Stimulated activated CD4-positive, alpha-beta T cell treated with anti-CD3 and anti-CD28 coated beads, TNF-alpha, amount 100 ng/mL, for 24 hours (primary cell): ENCODE measurements at regions not wholly inside any gene's neighbourhood (a gene's known extent, or its start where the extent isn't known, plus 50 kb on each side); places are given as distances from the start of the nearest gene placed in this dataset.
"Not testable (repeated sequence)": the region's sequence is repeated elsewhere in the genome, so short reads cannot be mapped to it uniquely, and the experiment has no call there.

Experiments used
- DNase-seq, 3 experiments: peaks; one replicate each; pipeline ENCODE4 v3.0.0-alpha.2; 2020; ENCODE audit warnings: low read depth in 3 of 3

DNA sequence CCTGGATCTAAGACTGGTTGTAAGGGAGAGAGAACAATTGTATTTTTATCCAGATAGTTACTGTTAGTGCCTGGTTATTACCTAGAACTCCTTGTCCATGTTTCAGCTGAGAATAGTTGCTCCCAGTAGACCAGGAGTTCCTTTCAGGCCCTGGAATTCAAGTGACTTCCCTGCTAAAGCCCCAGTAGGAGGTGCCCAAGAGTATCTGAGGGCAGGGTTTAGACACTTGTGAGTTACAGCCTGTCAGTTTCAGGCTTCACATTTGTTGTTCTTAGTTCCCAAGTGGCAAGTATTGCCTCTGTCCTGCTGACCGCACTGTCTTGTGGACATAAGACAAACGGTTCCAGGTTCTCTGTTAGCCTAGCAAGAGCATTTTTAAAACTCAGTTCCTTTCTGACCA lies 743.9 kb upstream of the SEMA6A start:
- DNase-seq: no peak

DNA sequence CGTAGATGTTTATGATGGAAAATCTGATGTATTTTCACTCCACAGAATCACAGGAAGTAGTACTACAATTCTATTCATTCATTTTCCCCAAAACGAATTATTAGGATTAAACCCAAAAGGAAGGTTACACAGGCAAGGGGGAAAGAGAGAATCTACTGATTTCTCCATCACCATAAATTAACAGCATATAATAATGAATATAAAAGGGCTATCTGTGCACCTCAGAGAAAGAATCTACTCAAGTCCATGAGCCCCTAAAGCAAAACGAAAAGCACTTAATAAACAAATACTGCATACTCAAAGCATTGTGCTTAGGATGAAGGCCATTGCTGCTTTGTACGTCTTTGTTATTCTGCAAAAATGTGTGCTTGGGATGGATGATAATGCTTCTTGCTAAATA lies 740.5 kb upstream of the SEMA6A start:
- no peak for DNase-seq

DNA sequence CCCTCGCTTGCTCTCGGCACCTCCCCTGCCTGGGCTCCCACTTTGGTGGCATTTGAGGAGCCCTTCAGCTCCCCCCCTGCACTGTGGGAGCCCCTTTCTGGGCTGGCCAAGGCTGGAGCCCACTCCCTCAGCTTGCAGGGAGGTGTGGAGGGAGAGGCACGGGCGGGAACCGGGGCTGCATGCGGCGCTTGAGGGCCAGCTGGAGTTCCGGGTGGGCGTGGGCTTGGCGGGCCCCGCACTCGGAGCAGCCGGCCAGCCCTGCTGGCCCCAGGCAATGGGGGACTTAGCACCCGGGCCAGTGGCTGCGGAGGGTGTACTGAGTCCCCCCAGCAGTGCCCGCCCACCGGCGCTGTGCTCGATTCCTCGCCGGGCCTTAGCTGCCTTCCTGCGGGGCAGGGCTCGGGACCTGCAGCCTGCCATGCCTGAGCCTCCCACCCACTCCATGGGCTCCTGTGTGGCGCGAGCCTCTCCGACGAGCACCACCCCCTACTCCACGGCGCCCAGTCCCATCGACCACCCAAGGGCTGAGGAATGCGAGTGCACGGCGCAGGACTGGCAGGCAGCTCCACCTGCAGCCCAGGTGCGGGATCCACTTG lies 730.0 kb upstream of the SEMA6A start:
- DNase-seq: not testable (repeated sequence)

DNA sequence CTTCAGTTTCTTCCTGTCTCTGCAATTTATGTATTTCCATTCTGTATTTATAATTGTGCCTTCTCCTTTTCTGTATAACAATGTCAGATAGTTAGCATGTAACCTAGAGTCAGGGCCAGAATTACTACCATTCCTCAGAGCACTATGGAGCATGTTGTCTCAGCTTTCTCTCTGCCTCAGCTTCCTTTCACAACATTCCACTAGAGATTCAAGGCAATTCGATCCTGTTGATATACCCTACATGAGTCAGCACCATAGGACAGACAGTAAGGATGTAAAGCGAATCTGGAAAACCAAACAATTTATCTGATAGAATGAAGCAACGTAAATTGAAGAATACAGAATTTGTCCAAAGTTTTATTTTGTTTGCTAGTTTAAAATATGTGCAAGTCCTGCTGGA lies 728.3 kb upstream of the SEMA6A start:
- DNase-seq: no peak

DNA sequence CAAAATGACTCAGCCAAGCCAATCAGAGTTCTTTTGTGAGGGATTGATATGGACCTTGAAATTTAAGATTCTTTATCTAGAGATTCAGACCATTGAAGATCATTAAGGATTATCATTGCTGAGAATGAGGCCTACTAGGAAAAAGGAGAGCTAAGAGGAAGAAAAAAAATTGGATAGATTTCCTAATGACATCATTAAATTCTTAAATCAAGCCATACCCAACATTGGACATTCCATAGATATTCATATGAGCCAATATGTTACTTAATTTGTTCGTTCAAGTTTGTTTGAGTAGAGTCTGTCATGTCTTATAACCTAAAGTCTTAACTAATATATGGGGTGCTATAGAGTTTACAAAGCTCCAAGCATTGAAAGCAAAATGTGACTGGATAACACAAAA lies 727.9 kb upstream of the SEMA6A start:
- DNase-seq: no peak

DNA sequence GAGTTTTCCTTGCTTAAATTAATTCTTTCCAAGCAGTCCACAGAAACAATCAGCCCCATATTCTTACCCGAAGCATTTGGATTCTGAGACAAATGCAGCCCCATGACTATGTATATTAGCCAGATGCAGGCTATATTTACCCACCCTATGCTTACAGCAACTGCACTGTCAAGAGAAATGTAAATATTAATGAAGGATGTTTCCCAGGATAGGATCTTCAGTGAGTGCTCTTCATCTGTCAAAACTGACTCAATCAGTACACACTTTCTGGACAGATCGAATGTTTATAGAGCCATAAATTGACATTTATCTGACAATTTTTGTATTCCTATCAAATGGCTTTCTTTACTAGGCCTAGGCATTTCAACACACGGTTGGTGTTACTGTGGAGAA lies 725.3 kb upstream of the SEMA6A start:
- DNase-seq: no peak

DNA sequence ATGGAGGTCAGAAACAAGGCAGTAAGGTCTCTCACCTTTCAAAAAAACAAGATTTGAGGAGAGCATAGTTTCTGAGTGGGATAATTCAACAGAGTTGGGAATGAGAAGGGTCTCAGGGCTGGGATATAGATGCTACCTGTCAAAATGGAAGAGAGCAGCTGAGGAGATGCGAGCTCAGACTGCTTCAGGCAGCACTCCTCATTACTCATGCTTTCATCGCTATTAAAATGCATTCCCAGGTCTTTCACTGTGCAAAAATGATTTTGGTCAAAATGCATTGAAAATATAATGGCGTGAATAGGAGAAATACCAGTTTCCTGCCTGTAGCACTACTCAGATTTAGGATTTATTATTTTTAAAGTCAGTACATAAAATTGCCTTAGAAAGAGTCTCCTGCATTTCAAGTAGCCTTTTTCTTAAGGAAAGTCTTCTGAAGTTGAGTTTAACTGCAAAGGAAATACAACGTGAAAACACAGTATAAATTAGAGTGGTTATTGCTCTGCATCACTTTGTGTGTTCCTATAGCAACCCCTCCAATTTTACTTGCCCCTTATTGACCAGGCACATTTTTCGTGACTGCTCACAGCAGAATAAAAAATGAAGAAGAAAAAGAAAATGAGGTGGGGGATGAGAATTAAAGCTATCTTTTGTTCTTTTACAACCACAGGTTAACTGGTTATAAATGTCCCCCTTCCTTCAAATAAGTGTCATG lies 724.8 kb upstream of the SEMA6A start:
- no peak for DNase-seq

DNA sequence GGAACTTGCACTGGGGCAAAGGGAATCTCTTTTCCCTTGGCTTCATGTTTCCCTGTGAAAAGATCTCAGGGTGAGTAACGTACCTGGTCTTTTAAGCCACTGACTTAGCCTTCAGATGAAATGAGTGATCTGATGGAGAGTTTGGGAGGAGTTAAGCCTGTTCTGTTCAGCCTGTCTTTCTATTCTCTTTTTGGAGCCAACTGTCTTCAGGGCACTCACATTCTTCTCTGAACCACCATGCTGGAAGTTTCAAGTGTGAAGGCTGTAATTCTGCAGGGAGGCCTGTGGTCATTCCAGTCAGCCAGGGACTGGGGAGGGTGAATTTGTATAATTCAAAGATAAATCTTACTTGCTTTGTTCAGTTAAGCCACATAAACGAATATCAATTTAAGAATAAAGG lies 722.2 kb upstream of the SEMA6A start:
- DNase-seq: no peak

DNA sequence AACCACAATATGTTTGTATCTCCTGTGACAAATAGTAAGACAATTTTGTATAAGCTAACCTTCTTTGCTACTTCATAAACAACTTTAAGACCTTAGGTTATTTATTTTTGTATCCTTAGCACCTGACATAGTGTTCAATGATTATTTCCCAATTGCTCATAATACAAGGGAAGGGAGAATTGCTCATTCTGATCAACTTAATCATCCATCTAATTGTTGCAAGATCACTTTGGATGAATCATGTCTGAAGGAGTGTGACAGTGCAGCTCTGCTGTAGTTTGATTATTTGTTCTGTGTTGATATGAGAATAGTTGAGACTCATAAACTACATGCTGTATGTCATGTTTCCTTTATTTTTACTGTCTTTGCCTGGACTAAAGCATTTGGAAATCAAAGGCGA lies 721.3 kb upstream of the SEMA6A start:
- DNase-seq: no peak

DNA sequence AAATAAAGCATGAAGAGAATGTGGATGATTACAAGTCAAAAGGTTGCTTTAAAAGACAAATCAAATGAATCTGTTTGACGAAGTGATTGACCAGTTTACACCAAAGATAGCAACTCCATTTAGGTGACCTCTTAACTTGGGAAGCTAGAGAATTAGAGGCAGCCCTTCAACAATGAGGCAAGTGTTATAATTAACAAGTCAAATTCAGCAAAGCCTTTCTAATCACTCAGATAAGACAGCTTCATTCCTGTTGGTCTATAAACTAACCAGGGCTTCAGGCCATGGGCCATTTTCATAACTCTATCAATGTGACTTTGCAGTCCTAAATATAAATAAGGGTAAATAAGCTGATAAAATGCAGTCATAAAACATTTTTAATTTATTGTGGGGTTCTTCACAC lies 712.2 kb upstream of the SEMA6A start:
- no peak for DNase-seq

DNA sequence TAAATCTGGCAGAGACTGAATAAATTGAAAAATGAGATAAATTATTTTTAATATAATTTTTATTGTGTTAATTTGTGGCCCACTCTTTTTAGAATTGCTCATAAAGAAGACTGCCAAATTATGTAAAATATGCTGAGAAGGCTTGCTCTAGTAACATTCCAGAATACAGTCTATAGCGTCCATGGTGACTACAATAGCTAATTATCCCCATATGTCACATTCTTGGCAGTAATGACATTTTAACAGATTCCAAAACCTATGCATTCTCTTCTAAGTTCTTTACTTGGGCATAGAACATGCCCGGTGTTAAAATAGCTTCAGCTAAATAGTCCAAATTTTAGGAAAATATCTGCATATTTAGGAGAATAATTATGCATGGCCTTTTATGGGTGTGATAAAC lies 697.0 kb upstream of the SEMA6A start:
- DNase-seq: no peak

DNA sequence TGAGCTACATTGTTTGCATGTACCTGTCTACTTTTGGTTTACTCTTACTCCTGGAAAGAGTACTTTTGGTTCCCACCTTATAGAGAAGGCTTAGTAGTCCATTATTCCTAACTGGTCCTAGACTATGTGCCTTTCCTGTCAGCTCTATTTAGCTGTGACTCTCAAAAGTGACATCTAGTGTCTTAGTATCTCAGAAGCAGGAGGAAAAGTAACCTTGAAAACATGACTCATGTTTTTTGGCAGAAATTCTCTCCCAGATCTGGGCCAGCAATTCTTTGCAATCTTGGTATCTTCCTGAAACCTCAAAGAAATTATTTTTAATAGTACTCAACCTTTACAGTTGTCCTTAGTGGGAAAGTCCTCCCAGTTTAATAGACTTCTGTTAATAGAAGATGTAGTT lies 691.7 kb upstream of the SEMA6A start:
- DNase-seq: no peak

DNA sequence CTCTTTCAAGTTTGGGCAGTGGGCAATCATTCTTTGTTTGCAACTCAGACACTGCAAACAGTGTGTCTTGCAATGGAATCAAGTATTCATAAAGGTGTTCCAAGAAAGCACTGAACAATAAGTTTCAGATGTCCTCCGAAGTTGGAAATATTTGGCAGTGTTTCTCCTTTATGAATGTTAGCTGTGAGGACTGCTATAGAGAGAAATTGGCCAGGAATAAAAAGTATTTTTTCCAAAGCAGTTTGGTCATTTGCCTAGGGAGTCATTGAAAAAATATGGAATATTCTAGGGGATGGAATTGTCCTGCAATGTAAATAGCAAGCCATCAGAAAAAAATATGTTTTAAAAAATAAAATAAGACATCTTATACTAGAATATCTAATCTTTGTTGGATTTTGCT lies 688.6 kb upstream of the SEMA6A start:
- DNase-seq: no peak

DNA sequence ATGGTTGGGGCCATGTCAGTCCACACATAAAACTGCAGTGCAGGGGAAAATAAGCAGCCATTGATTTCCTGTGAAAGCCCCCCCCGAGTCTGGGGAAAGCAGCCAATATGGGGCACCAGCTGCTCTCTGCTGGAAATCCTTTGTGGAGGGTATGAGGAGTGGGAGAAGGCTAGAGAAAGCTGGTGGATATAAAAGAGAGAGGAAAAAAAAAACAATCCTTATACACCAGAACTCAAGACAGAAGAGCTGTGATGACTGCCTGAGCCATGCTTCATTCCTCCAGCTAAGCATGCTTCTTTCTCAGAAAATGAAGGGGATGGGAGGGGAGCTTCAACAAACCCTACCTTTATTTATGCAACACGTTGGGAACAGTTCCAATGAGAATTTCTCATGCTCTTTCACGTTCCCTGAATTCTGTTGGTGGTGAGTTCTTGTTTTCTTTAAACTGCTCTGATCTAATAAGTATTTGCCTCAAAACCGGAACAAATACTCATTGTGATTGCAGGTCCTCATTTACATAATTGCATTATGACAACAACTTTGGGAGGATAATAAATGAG lies 688.0 kb upstream of the SEMA6A start:
- DNase-seq: no peak

DNA sequence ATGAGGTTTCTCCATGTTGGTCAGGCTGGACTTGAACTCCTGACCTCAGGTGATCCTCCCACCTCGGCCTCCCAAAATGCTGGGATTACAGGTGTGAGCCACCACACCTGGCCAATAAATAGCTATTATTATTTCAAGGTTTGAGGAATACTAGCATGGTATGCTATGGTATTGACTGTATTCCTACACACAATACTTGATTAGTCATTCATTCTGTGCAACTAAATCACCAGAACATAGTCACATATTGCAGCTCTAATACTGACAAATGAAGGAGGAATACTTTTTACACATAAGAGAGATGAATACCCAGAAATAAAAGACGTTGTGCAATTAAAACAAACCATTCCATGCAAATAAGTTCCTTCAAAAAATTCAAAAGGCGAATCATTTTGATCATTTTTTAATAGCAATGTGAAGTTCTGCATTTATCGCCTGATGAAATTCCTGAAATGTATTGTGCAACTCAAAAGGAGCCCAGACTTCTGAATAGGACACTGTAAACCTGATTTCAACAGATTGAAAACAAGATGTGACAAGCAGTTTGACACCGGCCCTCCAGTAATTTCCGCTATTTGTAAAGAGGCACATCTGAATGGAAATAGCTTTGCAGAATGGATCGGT lies 687.4 kb upstream of the SEMA6A start:
- no peak for DNase-seq

DNA sequence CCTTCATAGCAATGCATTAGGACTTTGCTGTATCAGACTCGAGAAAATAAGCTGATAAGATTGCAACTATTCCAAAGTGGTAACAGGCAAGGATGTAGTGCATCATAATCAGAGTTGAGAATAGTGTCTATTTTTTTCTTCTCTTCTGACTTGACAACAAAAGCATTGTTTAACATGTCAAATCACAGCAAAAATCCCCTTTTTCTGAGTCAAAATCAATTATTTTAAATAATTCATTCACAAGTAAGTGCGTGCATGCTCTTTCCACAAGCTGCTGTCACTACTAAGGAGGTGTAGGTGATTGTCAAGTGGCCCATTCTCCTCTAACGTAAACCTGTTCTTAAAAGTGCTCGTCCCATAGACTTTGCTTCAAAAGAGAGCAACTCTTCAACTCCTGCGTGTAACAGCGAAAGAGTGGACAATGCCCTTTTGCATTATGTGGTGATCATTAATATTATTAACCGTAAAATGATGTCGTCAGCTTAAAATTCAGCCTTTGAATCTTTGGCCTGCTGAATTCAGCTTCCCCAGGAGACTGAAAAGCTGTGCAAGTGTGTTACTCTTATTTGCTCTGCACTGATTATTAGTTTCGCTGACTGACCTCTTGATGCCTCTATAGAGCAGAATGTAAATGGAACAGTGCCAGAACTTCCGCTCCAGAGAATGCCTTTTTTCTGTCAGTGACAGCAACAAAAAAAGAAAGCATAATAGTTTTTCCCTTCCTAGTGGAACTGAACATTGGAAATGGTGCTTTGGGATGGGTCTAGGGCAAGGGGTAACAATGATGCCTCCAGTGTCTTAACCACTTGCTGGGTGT lies 680.8 kb upstream of the SEMA6A start:
- DNase-seq: no peak

DNA sequence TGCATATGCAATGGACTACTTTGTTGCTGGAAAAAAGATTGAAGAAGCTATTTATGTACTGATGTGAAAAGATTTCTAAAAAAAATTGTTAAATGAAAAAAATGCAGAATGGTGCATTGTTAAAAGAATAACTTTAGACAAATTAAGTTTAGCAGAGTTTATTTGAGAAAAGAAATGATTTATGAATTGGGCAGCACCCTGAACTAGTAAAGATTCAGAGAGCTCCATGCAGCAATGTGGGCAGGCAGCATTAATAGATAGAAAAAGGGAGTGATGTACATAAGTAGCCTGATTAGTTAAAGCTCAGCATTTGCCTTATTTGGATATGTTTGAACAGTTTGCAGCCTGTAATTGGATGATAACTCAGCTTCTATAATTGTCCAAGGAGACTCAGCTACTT lies 677.9 kb upstream of the SEMA6A start:
- no peak for DNase-seq

DNA sequence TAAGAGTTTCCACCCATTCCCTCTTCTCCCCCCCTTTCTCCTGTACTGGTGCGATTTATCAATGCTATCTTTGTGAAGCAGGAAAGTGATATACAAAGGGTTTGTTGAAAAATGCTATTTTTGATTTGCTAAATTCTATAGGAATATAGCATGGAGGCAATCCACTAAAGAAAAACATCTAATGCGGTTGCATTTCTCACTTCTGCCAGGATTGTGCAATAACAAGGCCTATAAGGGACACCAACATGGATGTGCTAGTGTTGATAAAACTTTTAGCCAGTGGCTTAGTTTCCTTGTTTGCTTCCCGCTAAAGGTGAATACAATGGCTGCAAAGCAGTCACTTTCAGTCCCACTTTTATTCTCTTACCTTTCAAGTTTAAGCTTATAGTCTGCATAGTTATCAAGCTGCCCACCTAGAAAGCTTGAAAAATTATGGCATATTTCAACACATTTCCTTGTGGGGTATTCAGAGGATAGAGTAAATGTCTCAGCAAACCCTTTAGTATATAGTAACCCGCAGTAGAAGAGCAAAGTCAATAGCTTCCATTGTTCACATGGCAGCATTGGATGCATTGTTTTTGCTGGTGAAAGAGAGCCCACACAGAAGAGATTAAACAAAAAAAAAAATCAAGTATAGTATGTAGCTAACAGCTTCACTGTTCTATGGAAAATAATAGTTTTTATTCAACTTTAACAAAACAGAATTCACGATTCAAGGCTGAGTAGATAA lies 674.6 kb upstream of the SEMA6A start:
- no peak for DNase-seq

DNA sequence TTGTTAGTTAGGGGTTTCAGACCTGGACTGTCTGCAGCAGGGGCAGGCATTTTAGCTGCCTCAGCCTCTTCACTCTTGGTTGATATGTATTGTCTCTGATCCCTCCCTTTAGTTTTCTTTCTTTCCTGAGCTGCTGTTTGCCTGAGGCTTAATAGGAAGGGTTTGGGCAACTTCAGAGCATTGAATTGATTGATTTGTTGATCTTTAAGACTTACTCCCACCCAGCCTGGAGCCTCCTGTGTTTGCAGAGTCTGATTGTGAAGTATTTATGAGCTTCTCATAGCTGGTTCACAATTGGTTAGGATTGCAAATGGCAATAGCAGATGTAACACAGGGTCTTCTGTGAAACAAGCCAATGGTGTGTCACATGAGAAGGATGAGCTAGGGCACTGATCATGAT lies 671.8 kb upstream of the SEMA6A start:
- no peak for DNase-seq

DNA sequence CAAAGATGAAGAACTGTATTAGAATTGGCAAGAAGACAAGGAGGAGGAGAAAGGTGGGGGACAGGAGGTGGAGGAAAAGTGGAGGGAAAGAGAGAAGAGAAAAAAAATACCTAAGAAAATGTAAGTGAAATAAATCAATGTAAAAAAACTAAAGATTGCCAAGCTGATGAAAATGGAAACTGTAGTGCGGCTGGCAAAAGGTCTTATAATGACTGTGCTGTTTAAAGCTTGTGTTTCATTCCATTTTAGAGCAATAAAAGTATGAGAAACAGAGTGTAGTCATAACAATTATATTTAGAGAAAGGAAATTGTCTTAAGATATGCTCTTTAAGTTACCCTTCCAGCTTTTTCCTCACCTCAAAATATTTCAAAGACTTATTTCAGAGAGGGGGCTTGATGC lies 670.5 kb upstream of the SEMA6A start:
- DNase-seq: no peak

DNA sequence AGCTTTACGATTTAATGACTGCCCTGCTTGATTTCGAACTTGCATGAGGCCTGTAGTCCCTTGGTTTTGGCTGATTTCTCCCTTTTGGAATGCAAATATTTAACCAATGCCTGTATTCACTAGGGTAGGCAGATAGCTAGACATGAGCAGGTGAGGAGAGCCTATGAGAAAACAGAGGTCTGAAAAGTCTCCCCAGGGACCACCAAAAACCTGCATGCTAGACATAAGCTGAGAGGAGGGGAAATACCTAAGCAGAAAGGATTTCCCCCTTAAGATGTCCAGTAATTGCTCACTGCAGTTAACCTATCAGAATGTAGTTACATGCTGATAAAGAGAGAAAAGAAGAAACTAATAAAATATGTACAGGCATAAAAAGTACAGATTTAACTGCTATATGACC lies 667.4 kb upstream of the SEMA6A start:
- DNase-seq: no peak

DNA sequence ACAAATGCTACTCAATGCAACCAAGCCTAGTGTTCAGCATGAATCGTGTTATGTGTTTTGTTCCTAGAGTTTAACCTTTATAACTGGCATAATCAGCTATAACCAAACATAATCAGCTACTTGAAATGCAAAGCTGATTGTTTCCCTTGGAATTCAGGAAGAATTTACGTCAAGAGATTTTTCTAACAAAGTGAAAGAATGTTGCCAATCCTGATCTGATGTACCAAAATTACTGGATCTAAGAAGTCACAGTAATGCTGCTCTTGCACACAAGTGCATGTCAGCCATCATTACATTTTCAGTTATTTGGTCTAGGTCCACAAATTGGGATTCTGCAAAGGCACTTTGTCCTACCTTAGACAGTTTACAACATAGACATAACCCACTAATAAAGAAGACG lies 662.3 kb upstream of the SEMA6A start:
- no peak for DNase-seq
